ENCODE measurements at regions not wholly inside any gene's neighbourhood (a gene's known extent, or its start where the extent isn't known, plus 50 kb on each side); places are given as distances from the start of the nearest gene placed in this dataset.
"Not testable (repeated sequence)": the region's sequence is repeated elsewhere in the genome, so short reads cannot be mapped to it uniquely, and the experiment has no call there.

DNA sequence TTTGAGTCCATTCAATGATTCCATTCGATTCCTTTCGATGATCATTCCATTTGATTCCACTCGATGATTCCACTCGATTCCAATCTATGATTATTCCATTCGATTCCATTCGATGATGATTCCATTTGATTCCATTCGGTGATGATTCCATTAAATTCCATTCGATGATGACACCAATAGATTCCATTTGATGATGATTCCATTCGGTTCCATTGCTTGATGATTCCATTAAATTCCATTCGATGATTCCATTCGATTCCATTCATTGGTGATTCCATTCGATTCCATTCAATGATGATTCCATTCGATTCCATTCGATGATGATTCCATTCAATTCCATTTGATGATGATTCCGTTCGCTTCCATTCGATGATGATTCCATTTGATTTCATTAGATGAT is 1104.1 kb downstream of the RPIA start:
- not testable (repeated sequence) for DNase-seq (ENCODE audit: low spot score)

DNA sequence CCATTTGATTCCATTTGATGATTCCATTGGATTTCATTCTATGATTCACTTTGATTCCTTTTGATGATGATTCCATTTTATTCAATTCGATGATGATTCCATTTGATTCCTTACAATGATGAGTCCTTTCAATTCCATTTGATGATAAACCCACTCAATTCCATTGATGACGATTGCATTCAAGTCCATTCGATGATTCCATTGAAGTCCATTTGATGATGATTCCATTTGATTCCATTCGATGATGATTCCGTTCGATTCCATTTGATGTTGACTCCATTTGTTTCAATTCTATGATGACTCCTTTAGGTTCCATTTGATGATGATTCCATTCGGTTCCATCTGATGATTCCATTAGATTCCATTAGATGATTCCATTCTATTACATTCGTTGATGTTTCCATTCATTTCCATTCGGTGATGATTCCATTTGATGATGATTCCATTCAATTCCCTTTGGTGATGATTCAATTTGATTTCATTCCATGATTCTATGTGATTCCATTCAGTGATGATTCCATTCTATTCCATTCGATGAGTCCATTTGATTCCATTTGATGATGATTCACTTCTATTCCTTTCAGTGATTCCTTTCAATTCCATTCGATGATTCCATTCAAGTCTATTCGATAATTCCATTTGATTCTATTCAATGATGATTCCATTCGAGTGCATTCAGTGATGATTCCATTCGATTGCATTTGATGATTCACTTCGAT is 1106.0 kb downstream of the RPIA start:
- DNase-seq (ENCODE audit: low spot score), result no peak

DNA sequence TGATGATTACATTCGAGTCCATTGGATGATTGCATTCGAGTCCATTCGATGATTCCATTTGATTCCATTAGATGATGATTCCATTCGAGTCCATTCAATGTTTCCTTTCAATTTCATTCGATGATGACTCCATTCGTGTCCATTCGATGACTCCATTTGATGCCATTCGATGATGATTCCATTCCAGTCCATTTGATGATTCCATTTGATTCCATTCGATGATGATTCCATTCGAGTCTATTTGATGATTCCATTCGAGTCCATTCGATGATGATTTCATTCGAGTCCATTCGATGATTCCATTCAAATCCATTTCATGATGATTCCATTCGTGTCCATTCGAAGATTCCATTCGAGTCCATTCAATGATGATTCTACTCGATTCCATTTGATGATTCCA is 1109.7 kb downstream of the RPIA start:
- DNase-seq (ENCODE audit: low spot score), result not testable (repeated sequence)

DNA sequence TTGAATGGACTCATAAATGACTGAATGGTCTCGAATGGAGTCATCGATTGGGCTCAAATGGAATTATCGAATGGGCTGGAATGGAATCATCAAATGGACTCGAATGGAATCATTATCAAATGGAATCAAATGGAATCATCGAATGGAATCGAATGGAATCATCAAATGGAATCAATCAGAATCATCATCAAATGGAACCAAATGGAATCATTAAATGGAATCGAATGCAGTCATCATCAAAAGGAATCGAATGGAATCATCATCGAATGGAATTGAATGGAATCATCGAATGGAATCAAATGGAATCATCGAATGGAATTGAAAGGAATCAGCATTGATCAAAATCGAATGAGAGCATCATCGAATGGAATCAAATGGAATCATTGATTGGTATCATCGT is 1114.9 kb downstream of the RPIA start:
- not testable (repeated sequence) for DNase-seq (ENCODE audit: low spot score)

DNA sequence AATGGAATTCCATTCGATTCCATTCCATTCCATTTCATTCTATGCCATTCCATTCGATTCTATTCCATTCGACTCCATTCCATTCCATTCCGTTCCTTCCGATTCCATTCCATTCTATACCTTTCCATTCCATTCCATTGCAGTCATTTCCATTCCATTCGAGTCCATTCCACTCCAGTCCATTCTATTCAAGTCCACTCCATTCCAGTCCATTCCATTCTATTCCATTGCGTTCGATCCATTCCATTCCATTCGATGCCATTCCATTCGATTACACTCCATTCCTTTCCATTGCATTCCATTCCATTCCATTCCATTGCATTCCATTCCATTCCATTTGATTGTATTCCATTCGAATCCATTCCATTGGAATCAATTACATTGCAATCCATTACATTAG is 1119.8 kb downstream of the RPIA start:
- no peak for DNase-seq (ENCODE audit: low spot score)

DNA sequence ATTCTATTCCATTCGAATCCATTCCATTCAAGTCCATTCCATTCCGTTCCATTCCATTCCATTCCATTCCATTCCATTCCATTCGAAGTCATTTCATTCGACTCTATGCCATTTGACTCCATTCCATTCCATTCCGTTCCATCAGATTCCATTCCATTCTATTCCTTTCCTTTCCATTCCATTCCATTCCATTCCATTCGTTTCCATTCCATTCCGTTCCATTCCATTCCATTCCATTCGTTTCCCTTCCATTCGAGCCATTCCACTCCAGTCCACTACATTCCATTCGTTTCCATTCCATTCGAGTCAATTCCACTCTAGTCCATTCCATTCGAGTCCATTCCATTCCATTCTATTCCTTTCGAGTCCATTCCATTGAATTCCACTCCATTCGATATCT is 1120.4 kb downstream of the RPIA start:
- not testable (repeated sequence) for DNase-seq (ENCODE audit: low spot score)

DNA sequence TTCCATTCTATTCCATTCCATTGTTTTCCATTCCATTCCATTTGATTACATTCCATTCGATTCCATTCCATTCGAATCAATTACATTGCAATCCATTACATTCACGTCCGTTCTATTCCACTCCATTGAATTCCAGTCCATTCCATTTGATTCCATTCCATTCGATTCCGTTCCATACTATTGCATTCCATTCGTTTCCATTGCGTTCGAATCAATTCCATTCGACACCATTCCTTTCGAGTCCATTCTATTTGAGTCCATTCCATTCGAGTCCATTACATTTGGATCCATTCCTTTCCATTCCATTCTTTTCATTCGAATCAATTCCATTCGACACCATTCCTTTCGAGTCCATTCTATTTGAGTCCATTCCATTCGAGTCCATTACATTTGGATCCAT is 1122.9 kb downstream of the RPIA start:
- not testable (repeated sequence) for DNase-seq (ENCODE audit: low spot score)

DNA sequence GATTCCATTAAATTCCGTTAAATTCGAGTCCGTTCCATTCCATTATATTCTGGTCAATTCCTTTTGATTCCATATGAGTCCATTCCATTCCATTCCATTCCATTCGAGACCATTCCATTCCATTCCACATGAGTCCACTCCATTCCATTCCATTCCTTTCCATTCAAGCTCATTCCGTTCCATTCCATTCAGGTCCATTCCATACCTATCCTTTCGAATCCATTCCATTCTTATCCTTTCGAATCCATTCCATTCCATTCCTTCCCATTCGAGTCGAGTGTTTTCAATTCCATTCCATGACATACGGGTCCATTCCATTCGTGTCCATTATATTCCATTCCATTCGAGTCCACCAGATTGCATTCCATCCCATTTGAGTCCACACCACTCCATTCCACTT is 1127.4 kb downstream of the RPIA start:
- DNase-seq (ENCODE audit: low spot score), result no peak

DNA sequence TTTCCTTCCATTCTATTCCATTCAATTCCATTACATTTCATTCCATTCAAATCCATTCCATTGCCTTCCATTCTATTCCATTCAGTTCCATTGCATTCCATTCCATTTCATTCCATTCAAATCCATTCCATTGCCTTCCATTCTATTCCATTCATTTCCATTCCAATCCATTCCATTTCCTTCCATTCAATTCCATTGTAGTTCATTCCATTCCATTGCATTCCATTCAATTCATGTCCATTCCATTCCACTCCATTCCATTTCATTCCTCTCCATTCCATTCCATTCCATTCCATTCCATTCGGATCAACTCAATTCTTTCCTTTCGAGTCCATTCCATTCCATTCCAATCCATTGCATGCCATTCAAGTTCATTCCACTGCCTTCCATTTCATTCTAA is 1128.3 kb downstream of the RPIA start:
- DNase-seq (ENCODE audit: low spot score), result no peak

DNA sequence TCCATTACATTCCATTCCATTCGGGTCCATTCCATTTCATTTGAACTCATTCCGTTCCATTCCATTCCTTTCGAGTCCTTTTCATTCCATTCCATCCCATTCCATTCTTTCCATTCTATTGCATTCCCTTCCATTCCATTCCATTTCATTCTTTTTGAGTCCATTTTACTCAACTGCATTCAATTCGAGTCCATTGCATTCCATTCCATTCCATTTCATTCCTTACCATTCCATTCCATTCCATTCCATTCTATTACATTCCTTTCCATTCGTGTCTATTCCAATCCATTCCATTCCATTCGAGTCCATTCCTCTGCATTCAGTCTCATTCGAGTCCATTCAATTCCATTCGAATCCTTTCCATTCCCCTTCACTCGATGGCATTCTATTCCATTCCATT is 1128.8 kb downstream of the RPIA start:
- DNase-seq (ENCODE audit: low spot score), result no peak

DNA sequence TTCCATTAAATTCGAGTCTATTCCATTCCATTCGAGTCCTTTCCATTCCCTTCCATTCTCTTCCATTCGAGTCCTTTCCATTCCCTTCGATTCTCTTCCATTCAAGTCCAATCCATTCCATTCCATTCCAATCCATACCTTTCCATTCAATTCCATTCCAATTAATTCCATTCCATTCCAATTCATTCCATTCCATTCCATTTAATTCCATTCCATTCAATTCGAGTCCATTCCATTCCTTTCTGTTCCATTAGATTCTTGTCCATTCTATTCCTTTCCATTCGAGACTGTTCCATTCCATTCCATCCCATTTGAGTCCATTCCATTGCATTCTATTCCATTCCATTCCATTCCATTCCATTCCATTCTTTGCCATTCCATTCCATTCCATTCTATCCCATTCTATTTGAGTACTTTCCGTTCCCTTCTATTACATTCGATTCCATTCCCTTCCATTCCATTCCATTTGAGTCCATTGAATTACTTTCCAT is 1130.0 kb downstream of the RPIA start:
- DNase-seq (ENCODE audit: low spot score), result no peak

DNA sequence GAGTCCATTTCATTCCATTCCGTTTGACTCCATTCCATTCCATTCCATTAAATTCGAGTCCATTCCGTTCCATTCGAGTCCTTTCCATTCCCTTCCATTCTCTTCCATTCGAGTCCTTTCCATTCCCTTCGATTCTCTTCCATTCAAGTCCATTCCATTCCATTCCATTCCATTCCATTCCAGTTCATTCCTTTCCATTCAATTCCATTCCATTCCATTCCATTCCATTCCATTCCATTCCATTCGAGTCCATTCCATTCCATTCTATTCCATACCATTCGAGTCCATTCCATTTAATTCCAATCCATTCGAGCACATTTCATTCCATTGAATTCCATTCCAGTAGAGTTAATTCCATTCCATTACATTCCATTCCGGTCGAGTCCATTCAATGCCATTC is 1130.9 kb downstream of the RPIA start:
- DNase-seq (ENCODE audit: low spot score), result not testable (repeated sequence)

DNA sequence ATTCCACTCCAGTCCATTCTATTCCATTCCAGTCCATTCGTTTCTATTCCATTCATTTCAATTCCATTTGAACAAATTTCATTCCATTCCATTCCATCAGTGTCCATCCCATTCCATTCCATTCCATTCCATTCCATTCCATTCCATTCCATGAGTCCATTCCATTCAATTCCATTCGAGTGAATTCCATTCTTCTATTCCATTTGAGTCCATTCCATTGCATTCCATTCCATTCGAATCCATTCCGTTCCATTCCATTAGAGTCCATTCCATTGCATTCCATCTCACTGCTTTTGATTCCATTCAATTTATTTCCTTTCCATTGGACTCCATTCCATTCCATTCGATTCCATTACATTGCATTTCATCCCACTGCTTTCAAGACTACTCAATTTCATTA is 1132.1 kb downstream of the RPIA start:
- no peak for DNase-seq (ENCODE audit: low spot score)

DNA sequence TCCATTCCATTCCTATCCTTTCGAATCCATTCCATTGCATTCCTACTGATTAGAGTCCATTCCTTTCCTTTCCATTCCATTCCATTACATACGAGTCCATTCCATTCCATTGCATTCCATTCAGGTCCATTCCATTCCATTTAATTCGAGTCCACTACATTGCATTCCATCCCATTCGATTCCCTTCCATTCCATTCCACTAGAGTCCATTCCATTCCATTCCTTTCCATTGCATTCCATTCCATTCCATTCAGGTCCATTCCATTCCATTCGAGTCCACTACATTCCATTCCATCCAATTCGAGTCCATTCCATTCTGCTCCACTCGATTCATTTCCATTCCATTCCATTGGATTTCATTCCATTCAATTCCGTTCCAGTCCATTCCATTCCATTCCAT is 1133.6 kb downstream of the RPIA start:
- DNase-seq (ENCODE audit: low spot score), result no peak

DNA sequence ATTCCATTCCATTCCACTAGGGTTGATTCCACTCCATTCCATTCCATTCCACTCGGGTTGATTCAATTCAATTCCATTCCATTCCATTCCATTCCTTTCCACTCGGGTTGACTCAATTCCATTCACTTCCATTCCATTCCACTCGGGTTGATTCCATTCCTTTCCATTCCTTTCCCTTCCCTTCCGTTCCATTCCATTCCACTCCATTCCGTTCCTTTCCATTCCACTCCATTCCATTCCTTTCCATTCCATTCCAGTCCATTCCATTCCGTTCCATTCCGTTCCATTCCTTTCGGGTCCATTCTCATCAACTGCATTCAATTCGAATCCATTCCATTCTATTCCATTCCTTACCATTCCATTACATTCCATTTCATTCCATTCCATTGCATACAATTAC is 1135.3 kb downstream of the RPIA start:
- DNase-seq (ENCODE audit: low spot score), result not testable (repeated sequence)

DNA sequence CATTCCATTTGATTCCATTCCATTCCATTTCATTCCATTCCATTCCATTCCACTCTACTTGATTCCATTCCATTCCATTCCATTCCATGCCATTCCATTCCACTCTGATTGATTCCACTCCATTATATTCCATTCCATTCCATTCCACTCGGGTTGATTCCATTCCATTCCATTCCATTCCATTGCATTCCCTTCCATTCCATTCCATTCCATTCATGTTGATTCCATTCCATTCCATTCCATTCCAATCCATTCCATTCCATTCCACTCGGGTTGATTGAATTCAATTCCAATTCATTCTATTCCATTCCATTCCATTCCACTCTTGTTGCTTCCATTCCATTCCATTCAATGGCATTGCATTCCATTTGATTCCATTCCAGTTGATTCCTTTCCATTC is 1136.4 kb downstream of the RPIA start:
- DNase-seq (ENCODE audit: low spot score), result not testable (repeated sequence)

DNA sequence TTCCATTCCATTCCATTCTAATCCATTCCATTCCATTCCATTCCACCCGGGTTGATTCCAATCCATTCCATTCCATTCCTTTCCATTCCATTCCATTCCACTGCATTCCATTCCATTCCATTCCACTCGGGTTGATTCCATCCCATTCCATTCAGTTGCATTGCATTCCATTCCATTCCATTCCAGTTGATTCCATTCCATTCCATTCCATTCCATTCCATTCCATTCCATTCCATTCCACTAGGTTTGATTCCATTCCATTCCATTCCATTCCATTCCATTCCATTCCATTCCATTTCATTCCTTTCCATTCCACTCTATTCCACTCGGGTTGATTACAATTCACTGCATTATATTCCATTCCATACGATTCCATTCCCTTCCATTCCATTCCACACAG is 1136.9 kb downstream of the RPIA start:
- not testable (repeated sequence) for DNase-seq (ENCODE audit: low spot score)

DNA sequence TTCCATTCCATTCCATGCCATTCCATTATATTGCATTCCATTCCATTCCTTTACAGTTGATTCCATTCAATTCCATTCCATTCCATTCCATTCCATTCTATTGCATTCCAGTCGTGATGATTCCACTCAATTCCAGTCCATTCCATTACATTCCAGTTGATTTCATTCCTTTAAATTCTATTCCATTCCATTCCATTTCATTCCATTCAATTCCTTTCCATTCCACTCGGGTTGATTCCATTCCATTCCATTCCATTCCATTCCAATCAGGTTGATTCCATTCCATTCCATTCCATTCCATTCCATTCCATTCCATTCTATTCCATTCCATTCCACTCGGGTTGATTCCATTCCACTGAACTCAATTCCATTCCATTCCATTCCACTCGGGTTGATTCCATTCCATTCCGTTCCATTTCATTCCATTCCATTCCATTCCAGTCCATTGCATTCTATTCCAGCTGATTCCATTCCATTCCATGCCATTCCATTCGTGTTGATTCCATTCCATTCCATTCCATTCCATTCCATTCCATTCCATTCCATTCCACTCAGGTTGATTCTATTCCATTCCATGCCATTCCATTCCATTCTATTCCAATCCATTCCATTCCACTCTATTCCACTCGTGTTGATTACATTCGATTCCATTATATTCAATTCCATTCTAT is 1137.6 kb downstream of the RPIA start:
- DNase-seq (ENCODE audit: low spot score), result peak; percentile 39

DNA sequence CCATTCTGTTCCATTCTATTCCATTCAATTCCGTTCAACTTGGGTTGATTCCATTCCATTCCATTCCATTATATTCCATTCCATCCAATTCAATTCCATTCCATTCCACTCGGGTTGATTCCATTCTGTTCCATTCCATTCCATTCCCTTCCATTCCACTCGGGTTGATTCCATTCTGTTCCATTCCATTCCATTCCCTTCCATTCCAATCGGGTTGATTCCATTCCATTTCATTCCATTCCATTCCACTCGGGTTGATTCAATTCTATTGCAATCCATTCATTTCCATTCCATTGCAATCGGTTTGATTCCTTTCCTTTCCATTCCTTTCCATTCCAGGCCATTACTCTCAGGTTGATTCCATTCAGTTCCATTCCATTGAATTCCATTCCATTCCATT is 1138.4 kb downstream of the RPIA start:
- no peak for DNase-seq (ENCODE audit: low spot score)

DNA sequence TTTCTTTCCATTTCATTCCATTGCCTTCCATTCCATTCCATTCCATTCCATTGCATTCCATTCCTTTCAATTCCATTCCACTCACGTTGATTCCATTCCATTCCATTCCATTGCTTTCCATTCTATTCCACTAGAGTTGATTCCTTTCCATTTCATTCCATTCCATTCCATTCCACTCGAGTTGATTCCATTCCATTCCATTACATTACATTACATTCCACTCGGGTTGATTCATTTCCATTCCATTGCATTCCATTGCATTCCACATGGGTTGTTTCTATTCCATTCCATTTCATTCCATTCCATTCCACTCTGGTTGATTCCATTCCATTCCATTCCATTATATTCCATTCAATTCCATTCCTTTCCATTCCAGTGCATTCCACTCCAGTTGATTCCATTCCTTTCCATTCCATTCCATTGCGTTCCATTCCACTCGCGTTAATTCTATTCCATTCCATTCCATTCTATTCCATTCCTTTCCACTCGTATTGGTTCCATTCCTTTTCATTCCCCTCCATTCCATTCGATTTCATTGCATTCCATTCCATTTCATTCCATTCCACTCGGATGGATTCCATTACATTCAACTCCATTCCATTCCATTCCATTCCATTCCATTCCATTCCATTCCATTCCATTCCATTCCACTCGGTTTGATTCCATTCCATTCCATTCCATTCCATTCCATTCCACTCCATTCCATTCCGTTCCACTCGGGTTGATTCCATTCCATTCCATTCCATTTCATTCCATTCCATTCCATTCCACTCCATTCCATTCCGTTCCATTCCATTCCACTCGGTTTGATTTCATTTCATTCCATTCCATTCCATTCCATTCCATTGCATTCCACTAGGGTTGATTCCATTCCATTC is 1139.1 kb downstream of the RPIA start:
- DNase-seq (ENCODE audit: low spot score), result not testable (repeated sequence)

DNA sequence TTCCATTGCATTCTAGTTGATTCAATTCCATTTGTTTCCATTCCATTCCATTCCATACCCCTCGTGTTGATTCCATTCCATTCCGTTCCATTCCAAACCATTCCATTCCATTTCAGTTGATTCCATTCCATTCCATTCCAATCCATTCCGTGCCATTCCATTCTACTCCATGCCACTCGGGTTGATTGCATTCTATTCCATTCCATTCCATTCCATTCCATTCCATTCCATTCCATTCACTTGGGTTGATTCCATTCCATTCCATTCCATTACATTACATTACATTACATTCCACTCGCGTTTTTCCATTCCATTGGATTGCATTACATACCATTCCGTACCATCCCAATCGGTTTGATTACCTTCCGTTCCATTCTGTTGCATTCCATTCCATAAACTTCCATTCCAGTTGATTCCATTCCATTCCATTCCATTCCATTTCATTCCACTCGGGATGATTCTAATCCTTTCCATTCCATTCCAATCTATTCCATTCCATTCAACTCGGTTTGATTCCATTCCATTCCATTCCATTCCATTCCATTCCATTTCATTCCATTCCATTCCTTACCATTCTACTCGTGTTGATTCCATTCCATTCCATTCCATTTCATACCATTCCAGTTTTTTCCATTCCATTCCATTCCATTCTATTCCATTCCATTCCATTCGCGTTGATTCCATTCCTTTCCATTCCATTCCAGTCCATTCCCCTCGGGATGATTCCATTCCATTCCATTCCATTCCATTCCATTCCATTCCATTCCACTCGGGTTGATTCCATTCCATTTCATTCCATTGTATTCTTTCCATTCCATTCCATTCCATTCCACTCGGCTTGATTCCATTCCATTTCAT is 1140.4 kb downstream of the RPIA start:
- no peak for DNase-seq (ENCODE audit: low spot score)
